ENCODE measurements at regions not wholly inside any gene's neighbourhood (a gene's known extent, or its start where the extent isn't known, plus 50 kb on each side); places are given as distances from the start of the nearest gene placed in this dataset.

GRCh38 chrX:125378205-125378604 is 58.5 kb downstream of the TEX13C start:
- Mint-ChIP-seq H3K4me1 (no peaks in the 10 kb centered on the region), H3K4me3 (no peak overlapping the region), H3K27ac (no peak overlapping the region), H3K36me3 (ENCODE audit: low read depth) (no peaks in the 10 kb centered on the region), H3K9me3 (peaks cover 8% of the 10 kb centered on the region), H3K27me3 (ENCODE audit: low read depth) (no peaks in the 10 kb centered on the region)
- TF ChIP-seq, protein P1, sequence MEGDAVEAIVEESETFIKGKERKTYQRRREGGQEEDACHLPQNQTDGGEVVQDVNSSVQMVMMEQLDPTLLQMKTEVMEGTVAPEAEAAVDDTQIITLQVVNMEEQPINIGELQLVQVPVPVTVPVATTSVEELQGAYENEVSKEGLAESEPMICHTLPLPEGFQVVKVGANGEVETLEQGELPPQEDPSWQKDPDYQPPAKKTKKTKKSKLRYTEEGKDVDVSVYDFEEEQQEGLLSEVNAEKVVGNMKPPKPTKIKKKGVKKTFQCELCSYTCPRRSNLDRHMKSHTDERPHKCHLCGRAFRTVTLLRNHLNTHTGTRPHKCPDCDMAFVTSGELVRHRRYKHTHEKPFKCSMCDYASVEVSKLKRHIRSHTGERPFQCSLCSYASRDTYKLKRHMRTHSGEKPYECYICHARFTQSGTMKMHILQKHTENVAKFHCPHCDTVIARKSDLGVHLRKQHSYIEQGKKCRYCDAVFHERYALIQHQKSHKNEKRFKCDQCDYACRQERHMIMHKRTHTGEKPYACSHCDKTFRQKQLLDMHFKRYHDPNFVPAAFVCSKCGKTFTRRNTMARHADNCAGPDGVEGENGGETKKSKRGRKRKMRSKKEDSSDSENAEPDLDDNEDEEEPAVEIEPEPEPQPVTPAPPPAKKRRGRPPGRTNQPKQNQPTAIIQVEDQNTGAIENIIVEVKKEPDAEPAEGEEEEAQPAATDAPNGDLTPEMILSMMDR (IDR thresholded peaks at IDR 0.05; ENCODE audit: unreplicated experiment in 3 of 3) = peak; percentile 9 to 36 (median 17)

- no peaks in the 10 kb centered on the region for H3K4me1 Mint-ChIP-seq
- TF ChIP-seq, protein P1 (IDR thresholded peaks at IDR 0.05; ENCODE audit: unreplicated experiment in 3 of 3) = no peak
- no peaks in the 10 kb centered on the region for H3K36me3 Mint-ChIP-seq (ENCODE audit: low read depth)
- H3K27me3 Mint-ChIP-seq (ENCODE audit: low read depth) = no peaks in the 10 kb centered on the region
- no peak overlapping the region for H3K27ac Mint-ChIP-seq
- no peak overlapping the region for H3K4me3 Mint-ChIP-seq
- peaks cover 8% of the 10 kb centered on the region for H3K9me3 Mint-ChIP-seq
Observed at GRCh38 chrX:125378770-125379169, 59.1 kb downstream of the TEX13C start.

GRCh38 chrX:125382148-125382628 is 62.5 kb downstream of the TEX13C start:
- peaks cover 2% of the 10 kb centered on the region for H3K9me3 Mint-ChIP-seq
- H3K27ac Mint-ChIP-seq = no peak overlapping the region
- no peaks in the 10 kb centered on the region for H3K27me3 Mint-ChIP-seq (ENCODE audit: low read depth)
- H3K4me3 Mint-ChIP-seq = no peak overlapping the region
- H3K36me3 Mint-ChIP-seq (ENCODE audit: low read depth) = no peaks in the 10 kb centered on the region
- H3K4me1 Mint-ChIP-seq = no peaks in the 10 kb centered on the region
- TF ChIP-seq, protein P1 (IDR thresholded peaks at IDR 0.05; ENCODE audit: unreplicated experiment in 3 of 3) = no peak

DNA sequence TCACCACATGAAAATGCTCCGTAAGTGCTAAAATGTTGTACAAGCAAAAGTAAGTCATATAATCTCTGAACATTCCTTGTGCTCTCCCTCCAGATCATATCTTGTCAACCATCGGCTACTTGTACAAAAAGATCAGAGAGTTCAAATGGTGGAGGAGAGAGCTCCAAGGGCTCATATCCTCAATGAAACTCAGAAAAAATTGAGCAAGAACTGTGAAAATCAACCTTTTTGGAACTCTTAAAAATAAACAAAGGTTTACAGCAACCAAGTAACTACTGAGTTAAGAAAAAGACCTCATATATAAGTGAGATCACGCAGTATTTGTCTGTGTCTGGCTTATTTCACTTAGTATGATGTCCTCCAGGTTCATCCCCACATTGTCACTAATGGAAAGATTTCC is 63.2 kb downstream of the TEX13C start:
- Mint-ChIP-seq H3K9me3 (peaks cover 2% of the 10 kb centered on the region), H3K4me1 (no peaks in the 10 kb centered on the region), H3K27me3 (ENCODE audit: low read depth) (peaks cover 7% of the 10 kb centered on the region), H3K27ac (no peak overlapping the region), H3K36me3 (ENCODE audit: low read depth) (no peaks in the 10 kb centered on the region), H3K4me3 (no peak overlapping the region)
- TF ChIP-seq, protein P1 (IDR thresholded peaks at IDR 0.05; ENCODE audit: unreplicated experiment in 3 of 3) = no peak

- Mint-ChIP-seq H3K27me3 (ENCODE audit: low read depth) (peaks cover 27% of the 10 kb centered on the region), H3K4me1 (no peaks in the 10 kb centered on the region), H3K4me3 (no peak overlapping the region), H3K27ac (no peak overlapping the region), H3K36me3 (ENCODE audit: low read depth) (no peaks in the 10 kb centered on the region), H3K9me3 (peaks cover 2% of the 10 kb centered on the region)
- TF ChIP-seq, protein P1 (IDR thresholded peaks at IDR 0.05; ENCODE audit: unreplicated experiment in 3 of 3) = no peak
Observed at GRCh38 chrX:125384867-125385266, 65.2 kb downstream of the TEX13C start.

GRCh38 chrX:125387945-125388344 is 68.3 kb downstream of the TEX13C start:
- H3K36me3 Mint-ChIP-seq (ENCODE audit: low read depth) = no peaks in the 10 kb centered on the region
- H3K4me1 Mint-ChIP-seq = no peaks in the 10 kb centered on the region
- peaks cover 51% of the 10 kb centered on the region for H3K27me3 Mint-ChIP-seq (ENCODE audit: low read depth)
- TF ChIP-seq, protein P1 (IDR thresholded peaks at IDR 0.05; ENCODE audit: unreplicated experiment in 3 of 3) = no peak
- H3K27ac Mint-ChIP-seq = no peak overlapping the region
- H3K9me3 Mint-ChIP-seq = peaks cover 5% of the 10 kb centered on the region
- no peak overlapping the region for H3K4me3 Mint-ChIP-seq
